HG02623 (cell line): ENCODE measurements at regions not wholly inside any gene's neighbourhood (a gene's known extent, or its start where the extent isn't known, plus 50 kb on each side); places are given as distances from the start of the nearest gene placed in this dataset.

Source experiments
- ATAC-seq: cut with Tn5 transposase; IDR thresholded peaks from one replicate; pipeline ENCODE4 v1.9.1; 2021; ENCODE audit warnings: moderate library complexity; ENCODE audit not compliant: unreplicated experiment

DNA sequence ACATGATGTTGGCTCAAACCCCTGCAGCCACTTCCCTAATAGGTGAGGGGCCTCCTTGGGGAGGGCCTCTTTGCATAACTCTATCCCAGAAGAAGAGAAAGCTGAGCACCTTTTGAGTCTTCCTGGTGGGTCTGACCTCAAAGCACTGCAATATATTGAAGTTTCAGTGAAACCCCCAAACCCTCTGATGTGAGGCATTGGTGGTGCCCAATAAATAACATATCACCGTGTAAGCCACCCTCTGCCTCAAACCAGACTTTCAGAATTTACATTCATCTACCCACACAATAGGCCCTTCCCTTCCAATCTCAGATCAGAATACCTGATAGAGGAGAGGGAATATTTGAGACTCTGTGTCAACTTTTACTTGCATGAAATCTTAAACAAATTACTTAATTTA is 142.8 kb upstream of the STK17B start:
- no peak for ATAC-seq

DNA sequence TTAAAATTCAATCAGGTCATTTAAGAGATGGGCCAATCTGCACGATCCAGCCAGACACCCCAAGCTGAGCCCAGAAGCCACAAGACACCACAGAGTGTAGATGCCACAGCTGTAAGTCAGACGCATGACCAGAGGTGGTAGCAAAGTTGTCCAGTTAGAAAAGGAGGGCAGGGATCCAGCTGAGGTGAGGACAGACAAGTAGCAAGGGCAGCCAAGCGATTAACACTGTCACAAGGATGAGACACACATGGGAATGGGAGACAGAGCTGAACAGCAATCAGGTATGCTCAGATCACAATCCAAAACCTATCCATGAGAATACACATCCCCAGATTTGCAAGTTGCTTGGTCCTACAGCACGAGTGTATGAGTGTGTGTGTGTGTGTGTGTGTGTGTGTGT is 143.4 kb upstream of the STK17B start:
- ATAC-seq = no peak

DNA sequence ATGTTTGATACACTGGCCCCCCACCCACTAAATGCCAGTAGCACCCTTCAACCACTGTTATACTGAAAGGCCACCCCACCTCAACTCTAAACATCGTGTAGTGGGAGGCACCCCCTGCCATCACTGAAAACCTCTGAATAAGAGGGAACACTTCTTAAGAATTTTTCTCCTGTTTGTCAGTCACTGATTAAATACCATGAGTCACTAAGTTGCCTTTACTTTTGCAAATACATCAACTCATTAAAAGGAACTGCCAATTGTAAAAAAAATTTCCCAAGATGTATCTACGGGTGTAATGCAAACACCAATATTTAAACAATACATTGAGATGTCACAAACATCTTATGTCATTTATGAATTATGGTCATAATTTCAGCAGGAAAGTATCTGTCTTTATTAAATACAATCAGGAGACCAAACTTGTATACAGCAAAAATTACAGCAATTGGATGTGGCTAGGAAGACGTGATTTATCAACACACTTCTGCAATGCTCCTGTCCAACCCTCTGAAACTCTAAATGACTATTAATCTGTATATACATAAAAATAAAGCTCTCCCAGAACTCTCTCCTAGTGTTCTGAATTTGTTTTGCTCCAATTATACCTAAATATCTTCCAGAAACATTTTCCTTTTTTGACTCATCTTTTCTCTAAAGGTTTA is 144.1 kb upstream of the STK17B start:
- ATAC-seq = no peak

DNA sequence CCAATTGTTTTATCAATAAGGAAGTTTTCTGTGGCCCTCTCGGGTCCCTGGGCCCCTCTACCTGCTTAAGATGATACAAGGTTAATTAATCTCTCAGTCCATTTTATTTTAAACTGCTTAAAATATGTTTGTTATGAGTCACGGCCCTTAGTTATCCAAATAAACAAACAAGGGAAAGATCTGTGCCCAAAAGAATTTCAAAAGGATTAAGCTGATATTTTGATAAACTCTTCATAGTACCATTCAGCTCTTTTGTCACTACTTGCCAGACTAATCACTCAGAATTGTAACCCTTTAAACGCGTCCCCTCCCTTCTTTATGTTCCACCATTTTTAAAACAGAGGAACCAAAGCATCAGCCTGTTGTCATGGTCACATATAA is 144.7 kb upstream of the STK17B start:
- ATAC-seq = no peak

DNA sequence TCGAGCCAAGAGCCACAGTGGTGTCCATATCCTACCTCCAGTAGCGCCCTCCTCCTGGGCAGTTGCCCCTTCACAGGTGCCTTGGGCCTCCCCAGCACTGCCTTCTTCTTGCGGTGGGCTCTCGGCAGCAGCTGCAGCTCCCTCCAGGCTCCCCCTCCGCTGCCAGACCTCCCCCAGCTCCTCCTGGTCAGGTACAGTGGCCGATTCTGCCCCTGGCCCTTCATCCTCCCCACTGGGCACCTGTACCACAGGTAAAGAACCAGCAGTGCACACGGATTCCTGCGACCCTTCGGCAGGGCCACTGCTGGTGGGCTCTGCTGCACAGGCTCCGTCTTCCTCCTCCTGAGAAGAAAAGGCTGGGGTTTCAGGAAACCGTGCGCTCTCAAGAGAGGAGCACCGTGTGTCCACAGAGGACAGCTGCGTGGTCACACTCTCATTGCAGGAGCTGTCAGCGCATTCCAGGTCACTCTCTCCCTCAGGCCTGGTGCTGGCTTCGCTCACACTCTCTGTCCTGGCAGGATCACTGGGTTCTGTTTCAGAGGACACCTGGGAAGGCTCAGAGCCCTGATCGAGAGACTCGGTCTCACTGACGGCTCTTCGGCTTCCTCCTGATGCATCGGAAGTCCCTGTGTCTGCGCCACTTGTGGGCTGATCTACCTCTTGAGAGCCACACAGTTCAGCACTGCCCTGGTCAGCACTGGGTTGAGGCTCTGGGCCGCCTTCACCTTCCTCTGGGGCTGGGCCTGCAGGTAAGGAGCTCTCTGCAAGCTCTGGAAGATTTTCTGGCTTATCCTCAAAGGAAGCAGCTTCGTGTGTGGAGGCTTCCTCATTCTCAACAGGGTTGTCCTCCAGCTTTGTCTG is 147.4 kb upstream of the STK17B start:
- no peak for ATAC-seq

DNA sequence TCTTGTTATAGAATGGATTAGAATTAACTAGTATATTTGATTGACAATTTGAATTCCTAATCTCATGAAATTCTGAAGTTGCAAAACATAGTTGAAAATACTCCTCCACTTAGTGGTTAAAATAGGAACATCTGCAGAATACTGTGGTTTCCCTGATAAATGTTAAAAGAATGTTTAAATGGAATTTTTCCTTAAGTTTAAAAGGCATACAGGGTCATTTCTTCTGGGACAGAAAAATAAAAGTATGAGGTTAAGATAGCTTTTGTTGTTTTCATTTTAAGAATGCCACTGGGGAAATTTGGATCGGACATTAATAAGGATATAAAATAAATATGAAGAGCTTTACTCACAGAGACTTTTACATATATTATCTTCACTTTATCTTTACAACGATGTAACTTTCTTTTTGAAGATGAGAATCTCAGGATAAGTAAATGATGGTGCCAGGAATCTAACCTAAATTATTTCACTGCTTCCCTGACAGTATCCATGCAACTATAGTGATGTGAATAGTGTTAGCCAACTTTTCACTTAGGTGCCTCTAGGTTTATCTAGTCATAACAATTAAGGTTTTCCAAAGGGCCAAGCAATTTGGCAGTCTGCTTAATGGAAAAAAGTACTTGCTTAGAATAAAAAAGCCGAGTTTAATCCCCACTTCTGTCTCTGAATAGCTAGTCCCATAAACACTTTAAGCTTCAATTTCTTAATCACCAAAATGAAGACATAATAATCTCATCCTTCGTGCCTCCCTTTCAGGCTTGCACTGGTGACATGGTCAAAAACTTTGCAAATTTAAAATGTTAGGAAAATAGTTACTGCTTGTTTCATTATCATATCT is 151.8 kb upstream of the STK17B start:
- no peak for ATAC-seq

DNA sequence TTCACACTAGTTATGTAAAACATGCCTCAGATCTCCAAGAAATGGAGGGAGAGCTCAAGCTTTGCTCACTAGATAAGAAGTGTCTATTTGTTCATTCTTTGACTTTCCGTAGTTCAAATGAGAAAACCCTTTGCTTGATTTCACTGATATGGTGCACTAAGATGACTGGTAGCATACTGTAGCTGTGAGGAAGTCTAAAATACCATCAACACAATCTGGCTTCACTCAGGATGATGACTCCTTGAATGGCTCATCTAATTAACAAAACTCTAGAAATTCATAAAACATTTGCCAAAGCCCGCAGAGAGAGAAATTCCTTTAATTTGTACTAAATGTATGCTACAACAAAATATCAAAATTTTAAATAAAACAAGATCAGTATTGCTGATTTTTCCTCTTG is 152.8 kb upstream of the STK17B start:
- ATAC-seq = no peak

DNA sequence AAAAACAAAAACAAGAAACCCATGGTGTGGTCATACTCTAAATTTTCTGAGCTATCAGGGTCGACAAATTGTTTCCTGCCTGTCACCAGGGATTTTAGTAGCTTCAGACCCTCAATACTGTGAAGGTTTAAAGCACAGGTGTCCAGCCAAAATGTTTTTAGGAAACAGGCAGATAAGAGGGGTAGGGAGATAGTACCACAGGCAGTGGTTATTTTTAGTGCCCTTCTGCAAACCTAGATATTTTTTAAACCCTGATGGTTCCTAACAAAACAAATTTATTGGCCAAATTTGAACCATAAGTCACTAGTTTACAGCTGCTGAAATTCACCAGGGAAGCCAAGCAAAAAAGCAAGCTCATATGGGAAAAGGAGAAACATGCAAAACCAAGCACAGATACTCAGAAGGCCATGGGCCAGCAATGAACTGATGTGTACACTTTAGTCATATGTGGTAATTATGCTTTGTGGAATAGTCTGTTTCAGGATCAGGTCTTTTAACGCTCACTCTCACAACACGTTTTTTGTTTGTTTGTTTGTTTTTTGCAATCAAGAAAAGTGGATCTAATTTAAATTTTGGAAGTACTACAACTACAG is 156.8 kb upstream of the STK17B start:
- no peak for ATAC-seq

DNA sequence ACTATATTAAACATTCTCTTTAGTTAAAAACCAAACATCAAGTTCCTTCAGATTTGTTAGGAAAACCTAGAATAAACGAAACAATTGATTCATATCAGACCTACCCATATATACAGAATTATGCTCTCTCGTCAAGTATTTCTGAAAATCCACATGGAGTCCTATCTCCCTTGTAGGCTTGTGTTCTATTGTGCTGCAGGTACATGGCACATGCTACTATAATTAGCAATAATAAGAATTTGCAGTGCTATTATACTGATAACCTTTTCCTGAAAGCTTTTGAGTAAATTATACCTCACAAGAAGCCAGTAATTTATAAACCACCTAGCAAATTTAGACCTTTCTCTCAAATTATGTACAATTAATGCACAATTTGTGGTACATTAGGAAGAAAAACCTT is 158.6 kb upstream of the STK17B start:
- ATAC-seq = no peak

DNA sequence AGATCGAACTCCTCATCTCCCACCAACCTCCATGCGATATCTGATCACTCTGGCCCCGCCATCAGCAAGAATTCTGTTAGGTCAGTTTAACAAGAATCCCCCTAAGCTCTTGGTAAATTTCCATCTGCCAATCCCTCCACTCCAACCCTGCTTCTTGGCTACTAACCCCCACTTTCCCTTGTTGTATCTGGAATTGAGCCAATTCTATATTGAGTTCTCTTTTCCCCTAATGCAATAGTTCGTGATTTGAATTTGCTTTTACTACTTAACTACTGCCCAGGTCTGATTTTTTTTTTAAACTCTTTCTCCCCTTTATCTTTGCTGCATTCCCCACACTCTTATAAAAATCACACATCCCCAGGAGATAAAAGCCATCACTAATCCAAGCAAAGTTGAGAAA is 159.3 kb upstream of the STK17B start:
- ATAC-seq = no peak

DNA sequence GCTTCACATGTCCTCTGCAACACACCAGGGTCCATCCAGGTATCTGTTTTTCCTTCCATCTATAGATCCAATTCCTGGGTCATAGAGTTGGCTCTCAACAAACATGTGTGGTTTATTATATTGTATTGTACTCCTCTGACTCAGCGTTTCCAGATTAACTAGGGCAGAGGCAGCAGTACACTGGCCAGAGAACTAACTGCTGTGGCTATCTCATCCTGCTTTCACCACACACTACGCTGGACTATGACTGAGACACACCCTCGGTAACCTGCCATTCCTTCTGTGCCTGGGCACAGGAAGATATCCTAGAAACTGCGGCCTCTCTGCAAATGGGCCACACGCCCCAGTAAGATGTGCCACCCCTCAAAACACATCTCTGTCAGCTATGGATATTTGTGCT is 159.8 kb upstream of the STK17B start:
- ATAC-seq = no peak

DNA sequence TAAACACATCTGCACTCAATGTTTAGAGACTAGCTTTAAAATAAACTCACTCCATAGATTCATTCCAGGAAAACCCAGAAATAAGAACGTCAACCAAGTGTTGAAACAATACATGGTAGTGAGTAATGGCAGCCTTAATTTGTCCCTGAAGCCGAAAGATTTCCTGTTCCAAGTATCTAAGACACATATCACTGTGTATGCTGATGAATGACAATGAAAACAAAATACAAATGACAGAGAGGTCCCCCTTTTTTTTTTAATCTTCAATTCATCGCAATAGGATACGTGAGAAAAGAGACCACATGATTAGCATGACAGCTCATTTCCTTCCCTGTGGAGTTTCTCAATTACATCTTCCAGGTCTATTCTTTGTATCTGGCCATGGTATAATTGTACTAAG is 160.5 kb upstream of the STK17B start:
- no peak for ATAC-seq

DNA sequence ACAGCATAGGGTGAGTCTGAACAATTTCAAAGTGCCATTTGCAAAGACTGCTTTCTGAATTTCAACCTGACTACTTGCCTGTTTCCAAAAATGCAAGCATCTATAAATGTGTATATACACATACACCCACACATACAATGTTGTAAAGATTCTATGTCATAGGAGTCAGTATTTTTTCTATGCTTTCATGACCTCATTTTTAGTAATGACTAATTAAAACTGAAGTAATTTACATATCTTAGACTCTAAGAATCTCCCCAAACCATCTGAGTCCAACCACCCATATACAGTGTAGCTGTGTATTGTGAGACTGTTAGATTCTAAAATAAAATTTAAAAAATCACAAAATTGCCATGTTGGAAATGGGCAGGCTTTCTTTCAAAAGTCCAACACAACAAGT is 162.0 kb upstream of the STK17B start:
- ATAC-seq = no peak

DNA sequence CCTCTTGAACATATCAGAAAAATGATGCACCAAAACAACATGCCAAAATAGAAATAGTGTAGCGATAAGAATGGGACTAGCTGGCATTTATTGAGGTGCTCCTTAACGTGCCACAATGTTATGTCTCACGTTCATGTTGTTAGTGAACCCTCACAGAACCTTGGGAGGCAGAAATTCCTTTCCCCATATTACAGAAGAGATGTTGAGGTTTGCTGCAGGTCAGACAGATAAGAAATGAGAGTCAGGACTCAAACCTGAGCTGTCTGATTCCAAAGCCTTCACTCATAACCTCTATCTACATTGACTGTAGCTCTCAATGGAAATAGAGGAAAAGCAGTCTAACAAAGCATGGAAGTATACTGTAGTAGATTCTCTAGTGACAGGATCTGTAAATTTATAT is 163.3 kb upstream of the STK17B start:
- ATAC-seq = no peak

DNA sequence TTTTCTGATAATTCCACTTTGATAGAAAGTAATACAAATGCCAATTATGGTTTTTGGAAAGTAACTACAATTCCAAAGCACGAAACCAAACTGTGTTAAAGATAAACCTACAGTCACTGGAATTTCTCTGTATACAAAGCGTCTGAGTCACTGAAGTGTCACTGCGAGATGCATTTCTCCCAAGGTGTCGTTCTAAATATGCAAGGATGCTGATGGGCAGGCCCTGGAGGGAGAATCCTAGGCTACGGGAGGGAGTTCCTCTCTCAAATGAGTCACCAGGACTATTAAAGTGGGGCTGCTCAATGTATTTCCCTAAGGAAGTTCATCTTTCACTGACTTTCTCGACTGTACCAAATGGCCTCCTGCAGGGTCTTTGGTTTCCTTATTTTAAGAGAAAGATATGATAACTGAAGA is 163.8 kb upstream of the STK17B start:
- ATAC-seq = no peak

DNA sequence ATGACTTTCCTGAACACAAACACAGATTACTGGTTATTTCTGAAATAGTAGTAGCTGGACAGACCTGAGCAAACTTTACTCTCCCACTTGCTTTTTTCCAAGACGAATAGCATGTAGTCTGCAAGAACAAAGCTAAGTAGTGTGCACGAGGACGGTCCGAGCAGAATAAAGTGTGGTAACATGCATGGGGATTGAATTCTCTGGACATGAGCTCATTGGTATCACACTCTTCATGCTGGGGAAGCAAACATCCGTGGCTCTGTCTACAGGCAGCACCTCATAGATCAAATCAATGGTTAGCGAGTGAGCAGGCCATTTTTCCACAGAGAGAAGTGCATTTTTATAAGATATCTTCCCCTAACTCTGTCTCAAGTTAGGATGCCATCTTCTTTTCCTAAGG is 164.8 kb upstream of the STK17B start:
- ATAC-seq = no peak

DNA sequence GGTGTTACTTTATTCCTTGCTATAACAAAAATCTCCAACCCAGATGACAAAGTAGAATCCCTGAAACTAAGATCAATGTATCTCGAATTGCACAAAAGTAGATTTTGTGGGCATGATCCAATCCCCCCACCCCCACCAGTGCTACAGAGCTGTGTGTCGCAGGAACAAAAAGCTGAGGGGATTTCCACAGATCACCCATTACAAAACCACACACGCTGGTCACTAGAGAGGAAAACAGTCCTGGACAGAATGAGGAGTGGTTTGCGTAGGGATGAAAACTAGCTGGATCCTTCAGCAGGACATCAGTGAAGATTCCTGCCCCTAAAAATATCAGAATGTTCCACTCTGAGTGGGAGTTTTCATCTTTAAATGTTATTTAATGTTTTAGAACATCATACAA is 165.3 kb upstream of the STK17B start:
- ATAC-seq = no peak

DNA sequence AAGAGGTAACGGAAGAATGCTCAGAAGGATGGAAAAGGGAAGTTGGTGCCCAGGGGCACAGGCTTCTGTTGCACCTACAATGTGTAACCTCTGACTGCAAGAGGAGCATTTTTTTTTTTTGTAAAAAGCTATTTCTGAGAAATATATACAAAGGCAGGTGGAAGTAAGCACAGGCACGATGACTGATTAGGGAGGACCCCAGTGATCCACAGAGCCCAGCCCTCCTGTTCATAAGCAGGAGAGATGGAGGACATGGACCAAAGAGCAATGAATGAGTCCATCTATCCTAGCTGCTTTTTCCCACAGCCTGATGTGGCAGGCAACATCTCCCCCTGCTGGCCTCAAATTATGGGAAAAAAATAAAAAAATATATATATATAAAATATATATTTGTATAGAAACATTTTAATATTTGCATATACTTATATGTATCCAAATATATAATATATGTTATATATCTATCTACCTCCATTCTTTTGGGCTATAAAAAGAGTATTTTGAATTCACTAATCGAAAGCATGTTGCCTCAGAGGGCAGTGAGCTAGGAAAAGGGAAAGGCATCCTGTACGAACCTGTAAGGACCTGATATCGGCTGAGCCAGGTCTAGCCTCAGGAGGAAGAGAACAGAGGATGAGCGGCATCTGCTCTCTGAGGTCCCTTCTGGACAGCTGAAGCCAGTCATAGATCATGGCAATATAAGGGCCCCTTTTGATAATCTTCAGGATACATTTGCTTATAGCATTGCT is 166.0 kb upstream of the STK17B start:
- no peak for ATAC-seq

DNA sequence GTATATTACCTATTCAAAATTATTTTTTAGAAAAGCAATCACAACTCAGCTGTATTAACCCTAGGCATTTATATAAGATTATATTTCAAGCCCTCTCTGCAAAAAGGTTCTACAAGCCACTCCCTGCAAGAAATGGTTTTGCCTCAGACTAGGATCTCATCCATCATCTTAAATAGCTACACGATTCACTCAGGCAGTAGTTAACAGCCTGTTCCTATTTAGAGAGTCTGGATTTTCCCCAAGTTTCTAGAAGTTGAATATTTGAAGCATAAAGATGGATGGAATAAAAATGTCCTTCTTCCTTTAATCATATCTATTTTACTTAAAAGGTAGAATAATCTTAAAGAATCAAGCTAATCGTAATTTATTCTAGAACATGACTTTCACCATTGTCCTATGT is 167.1 kb upstream of the STK17B start:
- ATAC-seq = no peak

DNA sequence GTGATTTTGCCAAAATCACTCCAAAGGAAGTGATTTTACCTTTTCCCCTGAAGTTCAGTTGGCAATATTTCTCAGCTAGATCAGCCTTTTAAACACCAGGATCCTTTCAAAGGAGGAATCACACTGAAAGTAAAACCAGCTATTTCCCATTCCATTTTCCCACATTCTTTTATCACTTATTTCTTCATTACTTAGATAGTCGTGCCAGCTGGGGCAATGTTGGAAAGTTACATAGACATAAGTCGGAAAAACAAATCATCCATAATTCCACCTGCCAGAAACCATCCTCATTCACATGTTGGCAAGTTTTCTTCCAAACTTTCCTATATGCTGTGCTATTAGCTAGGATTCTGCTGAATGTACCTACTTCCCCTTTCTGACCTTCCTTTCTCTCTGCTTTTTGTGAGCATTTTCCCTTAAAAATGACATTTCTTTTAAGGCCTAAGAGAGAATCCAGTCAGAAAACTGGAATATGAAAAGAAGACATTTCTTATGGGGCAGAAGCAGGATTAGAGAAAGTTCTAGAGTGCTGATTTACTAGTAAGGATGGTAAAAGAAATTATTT is 170.0 kb upstream of the STK17B start:
- ATAC-seq = no peak
